ENCODE measurements at regions not wholly inside any gene's neighbourhood (a gene's known extent, or its start where the extent isn't known, plus 50 kb on each side); places are given as distances from the start of the nearest gene placed in this dataset.
"Not testable (repeated sequence)": the region's sequence is repeated elsewhere in the genome, so short reads cannot be mapped to it uniquely, and the experiment has no call there.

DNA sequence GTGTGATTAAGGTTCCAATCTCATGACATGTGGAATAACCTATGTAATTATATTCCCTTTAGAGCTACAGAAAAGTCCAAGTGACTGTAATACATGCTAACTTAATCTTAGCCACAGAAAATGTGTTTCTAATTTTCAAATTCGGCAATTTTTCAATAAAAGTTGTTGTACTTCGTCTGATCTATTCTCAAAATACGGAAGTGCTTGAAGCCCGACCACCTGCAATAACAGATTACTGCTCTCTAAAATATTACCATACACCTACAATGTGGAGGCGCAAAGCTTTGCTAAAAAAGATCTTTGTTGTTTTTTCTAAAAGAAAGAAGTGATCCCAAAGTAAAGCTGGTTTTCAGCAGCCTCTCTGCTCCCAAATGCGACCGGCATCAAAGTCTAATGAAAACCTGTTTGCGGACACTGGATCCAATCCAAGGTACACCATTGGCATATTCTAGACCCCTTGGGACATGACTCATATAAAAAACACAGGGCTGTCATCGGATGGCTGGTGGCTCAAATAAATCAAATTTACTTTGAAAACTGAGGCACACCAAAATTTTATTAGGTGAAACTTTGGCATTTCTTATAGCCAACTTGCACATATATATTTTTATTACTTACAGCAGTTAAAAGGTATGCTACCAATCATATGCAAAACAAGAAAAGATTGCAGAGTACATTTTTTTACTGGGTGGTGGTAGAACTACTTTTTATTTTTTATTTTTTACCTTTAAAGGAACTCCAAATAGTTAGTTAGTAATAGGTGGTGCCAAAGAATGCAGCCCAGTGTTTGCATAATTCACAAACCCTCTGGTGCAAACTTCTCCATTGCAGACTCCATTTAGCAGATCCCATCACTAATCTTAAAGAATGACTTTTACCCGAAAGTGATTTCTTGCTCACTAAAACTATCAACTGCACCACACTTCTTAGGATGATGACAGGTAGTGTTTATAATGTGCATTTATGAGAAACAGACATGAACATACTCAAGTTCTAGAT, 118.7 kb upstream of the TBX18 start:
- DNase-seq (ENCODE audit: low read depth in 1 of 2, low spot score in 1 of 2): no peak

DNA sequence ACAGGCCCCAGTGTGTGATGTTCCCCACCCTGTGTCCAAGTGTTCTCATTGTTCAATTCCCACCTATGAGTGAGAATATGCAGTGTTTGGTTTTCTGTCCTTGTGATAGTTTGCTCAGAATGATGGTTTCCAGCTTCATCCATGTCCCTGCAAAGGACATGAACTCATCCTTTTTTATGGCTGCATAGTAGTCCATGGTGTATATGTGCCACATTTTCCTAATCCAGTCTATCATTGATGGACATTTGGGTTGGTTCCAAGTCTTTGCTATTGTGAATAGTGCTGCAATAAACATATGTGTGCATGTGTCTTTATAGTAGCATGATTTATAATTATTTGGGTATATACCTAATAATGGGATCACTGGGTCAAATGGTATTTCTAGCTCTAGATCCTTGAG, 115.0 kb upstream of the TBX18 start:
- DNase-seq (ENCODE audit: low read depth in 1 of 2, low spot score in 1 of 2): not testable (repeated sequence)

GRCh38 chr6:84877515-84878210, 113.3 kb upstream of the TBX18 start:
- DNase-seq (ENCODE audit: low read depth in 1 of 2, low spot score in 1 of 2): no peak

DNA sequence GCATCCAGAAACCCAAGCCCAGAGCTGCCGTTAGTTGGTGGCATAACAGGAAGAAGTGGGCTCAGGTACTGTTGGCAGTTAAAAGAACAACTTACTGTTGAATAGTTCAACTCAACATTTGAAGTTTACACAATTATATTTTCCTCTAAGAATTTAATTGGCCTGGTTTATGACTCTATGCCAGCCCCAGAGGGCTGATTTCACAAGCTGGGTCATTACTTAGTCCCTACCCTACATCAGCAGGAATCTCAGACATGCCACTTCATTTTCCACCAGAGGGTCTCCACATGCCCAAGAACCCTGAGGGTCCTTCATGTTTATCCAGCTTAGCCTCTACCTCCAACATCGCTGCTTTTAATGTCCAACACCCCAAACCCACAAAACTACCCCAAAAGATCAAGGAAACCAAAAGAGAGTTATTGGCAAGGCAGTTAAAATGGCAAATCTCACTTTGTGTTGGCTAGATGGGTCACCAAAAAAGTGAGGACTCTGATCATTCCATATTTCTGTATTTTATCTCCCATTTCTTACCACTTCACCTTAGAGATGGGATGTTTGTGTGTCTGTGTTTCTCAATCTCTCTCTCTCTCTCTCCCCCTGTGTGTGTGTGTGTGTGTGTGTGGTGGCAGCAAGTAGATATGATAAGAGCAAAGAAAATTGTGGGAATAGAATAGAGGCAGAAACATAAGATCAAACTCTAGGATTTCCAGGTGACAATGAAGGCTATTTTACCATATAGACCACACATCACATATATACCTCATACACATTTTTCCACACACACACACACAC, 112.5 kb upstream of the TBX18 start:
- DNase-seq (ENCODE audit: low read depth in 1 of 2, low spot score in 1 of 2): no peak

DNA sequence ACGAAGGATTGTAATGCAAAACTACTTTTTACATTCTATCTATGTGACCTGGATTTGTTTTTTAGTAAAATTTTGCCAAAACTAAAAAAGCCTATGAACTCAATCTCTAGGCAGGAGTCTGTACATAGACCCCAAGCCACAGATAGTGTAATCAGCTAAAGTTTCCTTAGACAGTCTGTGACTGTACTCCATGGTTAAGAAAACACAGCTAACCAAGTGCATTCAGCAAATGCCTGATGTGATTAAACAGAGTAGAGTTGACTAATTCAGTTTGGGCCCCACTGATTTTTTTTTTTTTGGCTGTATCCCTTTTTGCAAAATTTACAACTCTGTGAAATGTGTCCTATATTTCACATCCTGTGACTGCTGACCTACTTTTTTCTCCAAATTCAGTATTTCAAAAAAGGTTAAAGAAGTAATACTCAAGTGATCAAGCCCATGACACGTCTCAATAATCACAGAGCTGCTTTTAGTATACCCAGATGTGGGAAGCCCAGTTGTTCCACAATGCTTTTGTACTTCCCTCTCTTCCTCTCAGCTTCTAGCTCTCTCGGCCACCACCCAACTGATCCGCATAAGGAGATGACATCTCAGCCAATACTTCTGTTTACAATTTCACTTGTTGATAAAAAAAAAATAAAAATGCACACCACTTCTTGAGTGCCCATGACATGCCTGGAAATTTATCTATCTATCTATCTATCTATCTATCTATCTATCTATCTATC, 108.8 kb upstream of the TBX18 start:
- no peak for DNase-seq (ENCODE audit: low read depth in 1 of 2, low spot score in 1 of 2)

DNA sequence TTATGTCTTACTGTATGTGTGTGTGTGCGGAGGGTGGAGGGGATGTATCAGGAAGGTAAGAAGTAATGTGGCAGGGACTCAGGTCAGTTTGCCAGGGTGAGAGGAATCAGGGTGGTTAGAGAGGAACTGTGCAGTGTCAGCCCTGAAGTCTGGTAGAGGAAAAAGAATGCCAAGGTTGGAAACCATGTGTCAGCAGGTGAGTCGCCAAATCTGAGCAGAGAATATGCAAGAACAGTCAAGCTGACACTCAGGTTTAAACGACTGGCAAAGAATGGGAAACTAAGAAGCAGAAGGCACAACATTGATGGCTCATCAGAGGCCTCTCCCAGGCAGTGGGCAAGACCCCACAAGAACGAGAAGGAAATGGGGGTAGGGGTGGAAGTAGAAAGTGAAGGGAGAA, 107.5 kb upstream of the TBX18 start:
- no peak for DNase-seq (ENCODE audit: low read depth in 1 of 2, low spot score in 1 of 2)

GRCh38 chr6:84870672-84871071, 106.3 kb upstream of the TBX18 start:
- no peak for DNase-seq (ENCODE audit: low read depth in 1 of 2, low spot score in 1 of 2)

- no peak for DNase-seq (ENCODE audit: low read depth in 1 of 2, low spot score in 1 of 2)
Observed at GRCh38 chr6:84868149-84868548, 103.8 kb upstream of the TBX18 start.

GRCh38 chr6:84867521-84867920, 103.1 kb upstream of the TBX18 start:
- no peak for DNase-seq (ENCODE audit: low read depth in 1 of 2, low spot score in 1 of 2)

DNA sequence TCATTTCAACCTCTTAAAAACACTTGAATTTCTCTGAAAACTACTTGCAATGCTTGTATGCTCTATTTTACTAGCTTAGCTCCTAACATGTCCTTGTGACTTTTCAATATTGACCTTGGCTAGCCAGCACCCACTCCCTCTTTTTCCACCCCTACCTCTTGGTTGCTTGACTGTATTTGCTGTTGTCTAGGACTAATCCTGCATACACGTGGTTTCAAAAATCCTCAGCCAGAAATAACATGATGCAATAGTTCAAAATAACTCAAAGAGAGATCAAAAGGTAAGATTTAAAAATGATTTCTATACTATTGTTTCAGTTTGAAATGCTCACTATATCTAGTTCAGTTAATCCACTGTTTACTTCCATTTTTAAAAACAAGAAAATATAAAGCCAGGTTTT, 102.3 kb upstream of the TBX18 start:
- DNase-seq (ENCODE audit: low read depth in 1 of 2, low spot score in 1 of 2): no peak

DNA sequence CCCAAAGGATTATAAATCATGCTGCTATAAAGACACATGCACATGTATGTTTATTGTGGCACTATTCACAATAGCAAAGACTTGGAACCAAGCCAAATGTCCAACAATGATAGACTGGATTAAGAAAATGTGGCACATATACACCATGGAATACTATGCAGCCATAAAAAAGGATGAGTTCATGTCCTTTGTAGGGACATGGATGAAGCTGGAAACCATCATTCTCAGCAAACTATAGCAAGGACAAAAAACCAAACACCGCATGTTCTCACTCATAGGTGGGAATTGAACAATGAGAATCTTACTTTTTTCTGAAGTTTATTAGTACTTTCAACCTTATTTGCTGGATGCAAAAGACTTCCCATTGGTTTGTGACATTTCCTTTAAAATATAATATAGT, 101.0 kb upstream of the TBX18 start:
- not testable (repeated sequence) for DNase-seq (ENCODE audit: low read depth in 1 of 2, low spot score in 1 of 2)

DNA sequence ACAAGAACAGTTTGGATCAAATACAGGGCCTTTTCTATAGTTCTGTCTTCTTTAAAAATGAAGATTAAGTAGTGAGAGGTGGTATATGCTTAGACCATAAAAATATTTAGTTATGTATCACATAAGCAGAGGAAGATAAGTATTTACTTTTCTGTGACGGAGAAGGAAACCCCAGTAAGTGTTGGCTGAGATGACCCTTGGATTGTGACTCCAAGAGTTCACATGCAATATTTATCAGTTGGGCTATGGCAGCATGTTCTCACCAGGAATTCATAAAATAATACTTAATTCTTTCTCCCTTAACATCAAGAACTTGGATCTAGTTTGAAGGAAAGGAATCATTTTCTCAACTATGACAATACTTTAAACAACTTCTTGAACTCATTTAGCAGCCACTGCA, 98.4 kb upstream of the TBX18 start:
- DNase-seq (ENCODE audit: low read depth in 1 of 2, low spot score in 1 of 2): no peak

- no peak for DNase-seq (ENCODE audit: low read depth in 1 of 2, low spot score in 1 of 2)
Observed at GRCh38 chr6:84860920-84861319, 96.5 kb upstream of the TBX18 start.

GRCh38 chr6:84860509-84860908, 96.1 kb upstream of the TBX18 start:
- DNase-seq (ENCODE audit: low read depth in 1 of 2, low spot score in 1 of 2): no peak

- no peak for DNase-seq (ENCODE audit: low read depth in 1 of 2, low spot score in 1 of 2)
Observed at GRCh38 chr6:84854811-84855400, 90.5 kb upstream of the TBX18 start.

DNA sequence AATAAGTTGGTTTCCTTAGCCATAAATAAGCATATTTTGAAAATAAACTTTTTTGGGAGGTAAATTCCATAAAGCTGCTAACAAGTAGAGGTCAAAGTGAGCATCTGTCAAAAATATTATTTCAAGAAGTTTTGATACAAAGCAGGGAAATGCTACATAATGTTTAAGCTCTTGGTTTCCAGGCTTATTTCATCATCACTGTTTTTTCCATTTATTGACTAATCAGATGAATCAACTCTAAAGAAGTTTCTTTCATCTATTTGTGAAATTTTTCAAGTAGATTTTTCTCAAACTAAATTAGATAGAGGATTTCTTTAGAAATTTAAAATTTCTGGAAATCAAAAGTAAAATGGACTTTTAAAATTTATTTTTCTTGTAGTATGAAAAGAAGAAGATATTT, 89.5 kb upstream of the TBX18 start:
- no peak for DNase-seq (ENCODE audit: low read depth in 1 of 2, low spot score in 1 of 2)

- no peak for DNase-seq (ENCODE audit: low read depth in 1 of 2, low spot score in 1 of 2)
Observed at GRCh38 chr6:84848960-84849359, 84.6 kb upstream of the TBX18 start.

DNA sequence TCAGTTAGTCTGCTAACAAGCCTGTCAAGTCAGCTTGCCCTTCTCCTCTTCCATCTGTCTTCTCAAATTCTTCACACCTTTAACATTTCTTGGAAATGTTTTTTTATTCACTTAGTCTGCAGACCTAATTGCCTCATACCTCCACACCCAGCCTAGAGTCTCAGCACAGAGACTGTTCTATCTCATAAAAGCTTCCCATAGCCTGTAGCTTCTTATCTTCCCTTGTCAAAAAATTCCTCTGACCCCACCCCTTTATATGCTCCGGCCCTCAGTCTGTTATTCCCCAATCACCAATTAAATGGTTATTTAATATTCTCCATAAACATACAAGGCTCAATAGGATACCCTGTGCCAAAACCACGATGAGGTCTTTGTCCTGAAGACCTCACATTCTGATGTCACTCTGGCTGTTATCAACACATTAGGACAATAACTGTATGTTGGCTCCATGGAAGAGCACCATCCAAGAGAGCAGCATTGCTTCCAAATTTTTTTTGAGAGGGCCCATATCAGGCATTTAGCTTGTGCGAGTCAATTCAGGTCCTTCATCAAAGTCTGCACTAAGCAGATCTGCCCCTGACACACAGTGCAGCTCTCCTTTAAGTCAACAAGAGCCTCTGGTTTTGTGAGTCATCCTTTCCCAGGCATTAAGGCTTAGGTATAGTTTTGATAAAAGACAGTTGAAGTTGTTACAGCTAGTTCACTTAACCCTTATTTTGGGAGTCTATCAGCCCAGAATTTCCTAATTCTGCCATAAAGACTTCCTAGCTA, 83.2 kb upstream of the TBX18 start:
- DNase-seq (ENCODE audit: low read depth in 1 of 2, low spot score in 1 of 2): no peak

DNA sequence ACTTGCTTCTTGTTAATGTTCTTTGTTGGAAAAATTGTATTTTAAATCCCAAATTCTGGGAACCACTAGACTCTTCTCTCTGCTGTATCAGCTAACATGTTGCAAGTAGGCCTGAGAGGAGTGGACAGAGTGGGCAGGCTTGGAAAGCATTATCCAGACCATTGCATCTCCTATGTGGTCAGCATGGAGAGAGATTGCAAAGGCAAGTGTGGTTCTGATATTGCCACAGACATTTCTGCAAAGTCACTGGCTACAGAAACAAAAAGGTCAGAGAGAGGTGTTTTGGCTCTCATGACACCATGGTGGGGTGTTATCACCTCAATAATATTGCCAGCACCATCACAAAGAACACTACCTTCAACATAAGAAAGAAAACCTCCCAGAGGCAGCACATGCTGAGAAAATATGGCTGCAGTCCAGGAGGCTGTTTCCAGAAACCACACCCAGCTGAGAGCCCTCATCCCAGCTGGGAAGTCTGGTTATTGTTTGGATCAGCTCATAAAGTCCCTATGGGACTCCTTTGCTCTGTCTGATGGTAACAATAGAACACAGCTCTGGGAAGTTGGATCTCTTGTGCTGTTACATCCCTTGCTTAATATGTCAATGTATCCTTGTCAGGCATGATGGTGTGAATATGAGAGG, 78.2 kb upstream of the TBX18 start:
- no peak for DNase-seq (ENCODE audit: low read depth in 1 of 2, low spot score in 1 of 2)

All from stimulated activated CD4-positive, alpha-beta T cell treated with anti-CD3 and anti-CD28 coated beads, Interleukin-15, amount 100 ng/mL, for 1 hour (primary cell).